Endothelial cell of umbilical vein (primary cell): ENCODE measurements at regions not wholly inside any gene's neighbourhood (a gene's known extent, or its start where the extent isn't known, plus 50 kb on each side); places are given as distances from the start of the nearest gene placed in this dataset.
"Not testable (repeated sequence)": the region's sequence is repeated elsewhere in the genome, so short reads cannot be mapped to it uniquely, and the experiment has no call there.

Experiments used
- BruUV-seq: library from RNA; stranded (reverse); fragments of 400-500 nt; replicated peaks from 2 replicates; lab custom pipeline; 2021; lab: Mats Ljungman, UMichigan
- CTCF ChIA-PET: fragments of 300-600, 350-600 bp; sonication (Branson Sonifier 250); formaldehyde crosslinking; loops from one replicate; lab custom pipeline; 2021; ENCODE audit warnings: antibody characterized with exemption, inconsistent platforms; lab: Charles Lee
- POLR2A ChIA-PET: fragments of 300-600, 350-600 bp; sonication (Branson Sonifier 250); formaldehyde crosslinking; loops from one replicate; lab custom pipeline; 2021; ENCODE audit warnings: antibody characterized with exemption, inconsistent platforms; lab: Charles Lee
- DNase-seq: peaks from one replicate; pipeline ENCODE4 v3.0.0-alpha.2; 2011; ENCODE audit warnings: low read depth, low spot score
- FAIRE-seq: peaks from 2 replicates; lab custom pipeline; 2011; peaks lifted over from hg19 to GRCh38; lab: Jason Lieb, UNC
- H2AFZ ChIP-seq: 2 replicates; pipeline ENCODE4 v1.6.0; 2012; ENCODE audit warnings: low read depth, low read length, control low read depth, inconsistent platforms
- H3K27ac ChIP-seq: 2 replicates; pipeline ENCODE4 v1.5.1; 2011; ENCODE audit warnings: low read depth, mild to moderate bottlenecking, control low read depth, low read length, moderate library complexity; ENCODE audit not compliant: insufficient read depth
- H3K27me3 ChIP-seq, 2 experiments: 2 replicates each; pipeline versions ENCODE4 v1.6.0 to v1.6.1; 2011; ENCODE audit warnings: low read length in 2 of 2, mixed read lengths in 1 of 2; ENCODE audit not compliant: control insufficient read depth in 2 of 2, insufficient read depth in 2 of 2
- H3K36me3 ChIP-seq, 2 experiments: 2 replicates in 1 of 2; 3 replicates in 1 of 2; pipeline ENCODE4 v1.5.1; 2011; ENCODE audit warnings: low read length in 2 of 2, mild to moderate bottlenecking in 1 of 2, moderate library complexity in 1 of 2; ENCODE audit not compliant: control insufficient read depth in 2 of 2, insufficient read depth in 2 of 2; ENCODE audit errors: extremely low read depth in 1 of 2
- H3K4me1 ChIP-seq: 3 replicates; pipeline ENCODE4 v1.5.1; 2011; ENCODE audit warnings: mild to moderate bottlenecking, low read length; ENCODE audit not compliant: control insufficient read depth, insufficient read depth; ENCODE audit errors: extremely low read depth
- H3K4me2 ChIP-seq: 2 replicates; pipeline ENCODE4 v1.6.1; 2011; ENCODE audit warnings: low read length, control low read depth, mixed read lengths; ENCODE audit not compliant: insufficient read depth
- H3K4me3 ChIP-seq, 3 experiments: fragments of 200-600 bp in 1 of 3; sonication (generic), shearing (Covaris generic) in 1 of 3; replicated peaks in 1 of 3; 2 replicates each; pipeline ENCODE4 v1.5.1; 2011 to 2016; ENCODE audit warnings: control low read depth in 3 of 3, low read length in 3 of 3, mild to moderate bottlenecking in 2 of 3, inconsistent platforms in 1 of 3, low read depth in 1 of 3, moderate library complexity in 1 of 3; ENCODE audit not compliant: insufficient read depth in 1 of 3
- H3K79me2 ChIP-seq: 2 replicates; pipeline ENCODE4 v1.6.0; 2012; ENCODE audit warnings: low read length, inconsistent platforms; ENCODE audit not compliant: control insufficient read depth, insufficient read depth
- H3K9ac ChIP-seq: replicated peaks from 2 replicates; pipeline ENCODE3; 2011; ENCODE audit warnings: low read length, control low read depth; ENCODE audit not compliant: insufficient read depth; ENCODE audit errors: extremely low read depth
- H3K9me1 ChIP-seq: replicated peaks from 3 replicates; pipeline ENCODE4 v1.6.0; 2011; ENCODE audit warnings: mild to moderate bottlenecking, low read length; ENCODE audit not compliant: control insufficient read depth, insufficient read depth; ENCODE audit errors: extremely low read depth
- H3K9me3 ChIP-seq: replicated peaks from 2 replicates; pipeline ENCODE4 v1.5.1; 2012; ENCODE audit warnings: low read length, inconsistent platforms; ENCODE audit not compliant: control insufficient read depth, insufficient read depth
- H4K20me1 ChIP-seq: replicated peaks from 2 replicates; pipeline ENCODE3; 2011; ENCODE audit warnings: mild to moderate bottlenecking, low read length; ENCODE audit not compliant: control insufficient read depth, insufficient read depth; ENCODE audit errors: extremely low read depth
- CTCF ChIP-seq, 2 donors: IDR thresholded peaks; 1 replicate in 1 of 2; 2 replicates in 1 of 2; pipeline ENCODE4 v1.5.1; 2011; ENCODE audit warnings: low read length in 2 of 2, mild to moderate bottlenecking in 2 of 2, moderate library complexity in 2 of 2, control low read depth in 1 of 2, inconsistent platforms in 1 of 2, low read depth in 1 of 2; ENCODE audit not compliant: insufficient read depth in 1 of 2; ENCODE audit errors: extremely low read depth in 1 of 2
- FOS ChIP-seq: IDR thresholded peaks from 2 replicates; pipeline ENCODE4 v1.6.1; 2011; ENCODE audit warnings: mild to moderate bottlenecking, low read length, moderate library complexity, borderline replicate concordance; ENCODE audit not compliant: insufficient read depth
- GATA2 ChIP-seq: IDR thresholded peaks from 2 replicates; pipeline ENCODE4 v1.7.0; 2011; ENCODE audit warnings: low read depth, mild to moderate bottlenecking, moderate library complexity, mixed read lengths, low read length; ENCODE audit not compliant: insufficient read length, insufficient read depth
- JUN ChIP-seq: IDR thresholded peaks from 2 replicates; pipeline ENCODE4 v1.6.1; 2011; ENCODE audit warnings: borderline replicate concordance, low read depth; ENCODE audit not compliant: insufficient read length, insufficient read depth
- MYC ChIP-seq: IDR thresholded peaks from one replicate; pipeline ENCODE4 v1.6.1; 2011; ENCODE audit warnings: mild to moderate bottlenecking, low read depth, low read length
- POLR2A ChIP-seq: IDR thresholded peaks from 2 replicates; pipeline ENCODE4 v1.6.1; 2012; ENCODE audit warnings: low read depth, mild to moderate bottlenecking, control low read depth, low read length
- dilution Hi-C: fragments of 300-500 bp; cut with MboI; formaldehyde crosslinking; loops from one replicate; pipeline ENCODE4 v1.15.0; 2019; ENCODE audit warnings: low sequenced_read_pairs; ENCODE audit not compliant: extremely low pct_ligation_motif_present
- intact Hi-C: fragments of 100-400 bp; cut with micrococcal nuclease; formaldehyde crosslinking; loops from one replicate; pipeline ENCODE4 v1.10.0; 2022

- TF ChIP-seq FOS (no peak), JUN (no peak), GATA2 (no peak), MYC (no peak), POLR2A (no peak), CTCF (IDR thresholded peaks at IDR 0.05; ENCODE audit: extremely low read depth in 1 of 2, insufficient read depth in 1 of 2, low read depth in 1 of 2, low read length in 2 of 2) (no peak)
- BruUV-seq: no TSS peak
- ChIA-PET CTCF (no interaction called here), POLR2A (no interaction called here)
- dilution Hi-C loops (no loop called here), intact Hi-C loops (no loop called here)
- H3K36me3 ChIP-seq: no peaks in the 10 kb centered on the region
- FAIRE-seq (no peak), DNase-seq (no peak)
- no peaks in the 10 kb centered on the region for H3K9me3 ChIP-seq
- no peaks in the 10 kb centered on the region for H4K20me1 ChIP-seq
- no peak overlapping the region for H3K4me3 ChIP-seq
- no peaks in the 10 kb centered on the region for H3K27me3 ChIP-seq
- H3K4me2 ChIP-seq: no peak overlapping the region
- no peak overlapping the region for H3K27ac ChIP-seq
- no peaks in the 10 kb centered on the region for H3K9me1 ChIP-seq
- H3K79me2 ChIP-seq: no peaks in the 10 kb centered on the region
- no peak overlapping the region for H3K9ac ChIP-seq
- H3K4me1 ChIP-seq: no peaks in the 10 kb centered on the region
- no peak overlapping the region for H2AFZ ChIP-seq
Measured at GRCh38 chr5:63398346-63398745, 563.9 kb downstream of the HTR1A start.

GRCh38 chr5:63388188-63388587, 574.1 kb downstream of the HTR1A start:
- CTCF ChIA-PET: interaction anchor here (0.6 kb wide), 1 partner anchor 13 kb away, joined by 3 read pairs; no protein-coding TSS in a partner anchor
- BruUV-seq, H2AFZ ChIP-seq, intact Hi-C loops, H3K79me2 ChIP-seq, H3K27ac ChIP-seq, H3K4me3 ChIP-seq, H3K4me1 ChIP-seq, H3K36me3 ChIP-seq, POLR2A ChIA-PET, H3K4me2 ChIP-seq, H4K20me1 ChIP-seq, FAIRE-seq, DNase-seq, dilution Hi-C loops, H3K9me1 ChIP-seq, H3K27me3 ChIP-seq, H3K9me3 ChIP-seq, H3K9ac ChIP-seq: not testable (repeated sequence)
